BJ (cell line): ENCODE measurements at regions not wholly inside any gene's neighbourhood (a gene's known extent, or its start where the extent isn't known, plus 50 kb on each side); places are given as distances from the start of the nearest gene placed in this dataset.

Experiments
- CTCF ChIA-PET: fragments of 350-600 bp; formaldehyde crosslinking; extraction: SDS; loops from one replicate; lab custom pipeline; 2021; ENCODE audit warnings: antibody characterized with exemption, inconsistent platforms; lab: Yijun Ruan, JAX
- POLR2A ChIA-PET: fragments of 300-600 bp; sonication (Branson Sonifier 250); formaldehyde crosslinking; extraction: SDS; loops from one replicate; lab custom pipeline; 2021; ENCODE audit warnings: antibody characterized with exemption; lab: Charles Lee
- DNase-seq: peaks from one replicate; pipeline ENCODE4 v3.0.0-alpha.2; 2011; ENCODE audit warnings: low read depth
- H3K27me3 ChIP-seq: 2 replicates; pipeline ENCODE4 v1.6.0; 2011; ENCODE audit warnings: low read length; ENCODE audit not compliant: control insufficient read depth, insufficient read depth
- H3K36me3 ChIP-seq: 2 replicates; pipeline ENCODE4 v1.5.1; 2011; ENCODE audit warnings: low read length; ENCODE audit not compliant: control insufficient read depth, insufficient read depth
- H3K4me3 ChIP-seq: 2 replicates; pipeline ENCODE4 v1.5.1; 2011; ENCODE audit warnings: low read depth, mild to moderate bottlenecking, control low read depth, low read length
- CTCF ChIP-seq: IDR thresholded peaks from 2 replicates; pipeline ENCODE4 v1.5.1; 2011; ENCODE audit warnings: low read depth, mild to moderate bottlenecking, control low read depth, inconsistent platforms, low read length, moderate library complexity; ENCODE audit not compliant: insufficient read depth

- TF ChIP-seq CTCF = no peak
- Histone ChIP-seq H3K4me3 (no peak overlapping the region), H3K27me3 (no peaks in the 10 kb centered on the region), H3K36me3 (no peaks in the 10 kb centered on the region)
- ChIA-PET CTCF (interaction anchor here (0.6 kb wide), 1 partner anchor 149 kb away, joined by 3 read pairs; no protein-coding TSS in a partner anchor), POLR2A (interaction anchor here (0.5 to 0.6 kb wide), 2 partner anchors 131 to 246 kb away, joined by 3 read pairs; no protein-coding TSS in a partner anchor)
- peak; percentile 81 for DNase-seq
Observed at GRCh38 chr6:105810105-105810921, 275.8 kb upstream of the PRDM1 start.

GRCh38 chr6:105808571-105808970 lies 277.6 kb upstream of the PRDM1 start:
- CTCF ChIA-PET = no interaction called here
- no peak for TF ChIP-seq CTCF
- Histone ChIP-seq H3K27me3 (no peaks in the 10 kb centered on the region), H3K4me3 (no peak overlapping the region), H3K36me3 (no peaks in the 10 kb centered on the region)
- no peak for DNase-seq
- POLR2A ChIA-PET = no interaction called here

- Histone ChIP-seq H3K36me3 (no peaks in the 10 kb centered on the region), H3K4me3 (no peak overlapping the region), H3K27me3 (no peaks in the 10 kb centered on the region)
- no peak for DNase-seq
- TF ChIP-seq CTCF = no peak
- POLR2A ChIA-PET = no interaction called here
- CTCF ChIA-PET = no interaction called here
Observed at GRCh38 chr6:105807905-105808304, 278.2 kb upstream of the PRDM1 start.

GRCh38 chr6:105806486-105806920 lies 279.6 kb upstream of the PRDM1 start:
- no peak for TF ChIP-seq CTCF
- CTCF ChIA-PET = no interaction called here
- POLR2A ChIA-PET = no interaction called here
- Histone ChIP-seq H3K4me3 (no peak overlapping the region), H3K36me3 (no peaks in the 10 kb centered on the region), H3K27me3 (no peaks in the 10 kb centered on the region)
- DNase-seq = no peak

- DNase-seq = no peak
- no peak for TF ChIP-seq CTCF
- Histone ChIP-seq H3K36me3 (no peaks in the 10 kb centered on the region), H3K4me3 (no peak overlapping the region), H3K27me3 (no peaks in the 10 kb centered on the region)
- CTCF ChIA-PET = interaction anchor here (1.4 kb wide), 1 partner anchor 26 kb away, joined by 4 read pairs; no protein-coding TSS in a partner anchor
- POLR2A ChIA-PET = no interaction called here
Observed at GRCh38 chr6:105805501-105806023, 280.6 kb upstream of the PRDM1 start.
